ENCODE measurements at regions not wholly inside any gene's neighbourhood (a gene's known extent, or its start where the extent isn't known, plus 50 kb on each side); places are given as distances from the start of the nearest gene placed in this dataset.

GRCh38 chr14:86525673-86526072, 995.7 kb downstream of the FLRT2 start:
- TF ChIP-seq POLR2AphosphoS5 (IDR thresholded peaks at IDR 0.05; ENCODE audit: low read depth, low read length), result no peak
- TF ChIP-seq SIN3A (IDR thresholded peaks at IDR 0.05; ENCODE audit: borderline replicate concordance, insufficient read depth, low read length), result no peak
- no peak for TF ChIP-seq REST (IDR thresholded peaks at IDR 0.05; ENCODE audit: insufficient read depth in 1 of 2, low read depth in 2 of 2, low read length in 2 of 2)

All from PFSK-1 (cell line).